ENCODE measurements at regions not wholly inside any gene's neighbourhood (a gene's known extent, or its start where the extent isn't known, plus 50 kb on each side); places are given as distances from the start of the nearest gene placed in this dataset.

- Mint-ChIP-seq H3K36me3 (ENCODE audit: insufficient read depth, unreplicated experiment) (no peaks in the 10 kb centered on the region), H3K27ac (ENCODE audit: unreplicated experiment) (no peak overlapping the region), H3K4me1 (ENCODE audit: low read depth, unreplicated experiment) (no peaks in the 10 kb centered on the region), H3K9me3 (ENCODE audit: low read depth, unreplicated experiment) (no peaks in the 10 kb centered on the region), H3K4me3 (ENCODE audit: low read depth, unreplicated experiment) (no peak overlapping the region), H3K27me3 (ENCODE audit: unreplicated experiment) (no peaks in the 10 kb centered on the region)
- CTCF ChIA-PET: no interaction called here
- TF ChIP-seq CTCF (IDR thresholded peaks at IDR 0.05; ENCODE audit: unreplicated experiment): no peak
- no peak for DNase-seq
- intact Hi-C loops (cut with micrococcal nuclease; ENCODE audit: unreplicated experiment): no loop called here
- no TSS peak for BruUV-seq (replicated peaks)
These were observed 348.2 kb upstream of the DUSP10 start for GRCh38 chr1:222090103-222090502.

GRCh38 chr1:222087221-222087920 lies 345.5 kb upstream of the DUSP10 start:
- DNase-seq: no peak
- no peaks in the 10 kb centered on the region for H3K4me1 Mint-ChIP-seq (ENCODE audit: low read depth, unreplicated experiment)

GRCh38 chr1:222084996-222085395 lies 343.1 kb upstream of the DUSP10 start:
- H3K36me3 Mint-ChIP-seq (ENCODE audit: insufficient read depth, unreplicated experiment): no peaks in the 10 kb centered on the region
- no peak overlapping the region for H3K27ac Mint-ChIP-seq (ENCODE audit: unreplicated experiment)
- H3K27me3 Mint-ChIP-seq (ENCODE audit: unreplicated experiment): no peaks in the 10 kb centered on the region
- TF ChIP-seq CTCF (IDR thresholded peaks at IDR 0.05; ENCODE audit: unreplicated experiment): no peak
- CTCF ChIA-PET: no interaction called here
- no TSS peak for BruUV-seq (replicated peaks)
- peaks cover 12% of the 10 kb centered on the region for H3K9me3 Mint-ChIP-seq (ENCODE audit: low read depth, unreplicated experiment)
- H3K4me3 Mint-ChIP-seq (ENCODE audit: low read depth, unreplicated experiment): no peak overlapping the region
- intact Hi-C loops (cut with micrococcal nuclease; ENCODE audit: unreplicated experiment): no loop called here
- DNase-seq: no peak
- H3K4me1 Mint-ChIP-seq (ENCODE audit: low read depth, unreplicated experiment): no peaks in the 10 kb centered on the region

More at GRCh38 chr1:222087221-222087920, 345.5 kb upstream of the DUSP10 start:
- intact Hi-C loops (cut with micrococcal nuclease; ENCODE audit: unreplicated experiment): no loop called here
- H3K36me3 Mint-ChIP-seq (ENCODE audit: insufficient read depth, unreplicated experiment): no peaks in the 10 kb centered on the region
- BruUV-seq (replicated peaks): no TSS peak
- CTCF ChIA-PET: no interaction called here
- H3K27ac Mint-ChIP-seq (ENCODE audit: unreplicated experiment): no peak overlapping the region
- H3K27me3 Mint-ChIP-seq (ENCODE audit: unreplicated experiment): no peaks in the 10 kb centered on the region
- peaks cover 10% of the 10 kb centered on the region for H3K9me3 Mint-ChIP-seq (ENCODE audit: low read depth, unreplicated experiment)
- TF ChIP-seq CTCF (IDR thresholded peaks at IDR 0.05; ENCODE audit: unreplicated experiment): no peak
- H3K4me3 Mint-ChIP-seq (ENCODE audit: low read depth, unreplicated experiment): no peak overlapping the region

- BruUV-seq (replicated peaks): no TSS peak
- H3K36me3 Mint-ChIP-seq (ENCODE audit: insufficient read depth, unreplicated experiment): no peaks in the 10 kb centered on the region
These were observed 342.2 kb upstream of the DUSP10 start for GRCh38 chr1:222084048-222084447.

More at GRCh38 chr1:222084048-222084447, 342.2 kb upstream of the DUSP10 start:
- no peak overlapping the region for H3K27ac Mint-ChIP-seq (ENCODE audit: unreplicated experiment)
- DNase-seq: no peak
- peaks cover 12% of the 10 kb centered on the region for H3K9me3 Mint-ChIP-seq (ENCODE audit: low read depth, unreplicated experiment)
- no peak overlapping the region for H3K4me3 Mint-ChIP-seq (ENCODE audit: low read depth, unreplicated experiment)
- no peaks in the 10 kb centered on the region for H3K4me1 Mint-ChIP-seq (ENCODE audit: low read depth, unreplicated experiment)
- CTCF ChIA-PET: no interaction called here
- H3K27me3 Mint-ChIP-seq (ENCODE audit: unreplicated experiment): no peaks in the 10 kb centered on the region
- TF ChIP-seq CTCF (IDR thresholded peaks at IDR 0.05; ENCODE audit: unreplicated experiment): no peak
- intact Hi-C loops (cut with micrococcal nuclease; ENCODE audit: unreplicated experiment): no loop called here

All from Calu3 (cell line).